HCT116 (cell line): ENCODE measurements at regions not wholly inside any gene's neighbourhood (a gene's known extent, or its start where the extent isn't known, plus 50 kb on each side); places are given as distances from the start of the nearest gene placed in this dataset.

Experiments used
- ATAC-seq: fragments of 200-7000 bp; cut with Tn5 transposase; 2 replicates; pipeline ENCODE4 v1.9.1; 2020; ENCODE audit warnings: mild to moderate bottlenecking, moderate library complexity
- BruUV-seq: library from RNA; stranded (reverse); fragments of 400-500 nt; replicated peaks from 2 replicates; lab custom pipeline; 2021; lab: Mats Ljungman, UMichigan
- CTCF ChIA-PET: fragments of 300-600 bp; sonication (Branson Sonifier 250); formaldehyde crosslinking; loops from one replicate; lab custom pipeline; 2021; ENCODE audit warnings: antibody characterized with exemption; lab: Charles Lee
- POLR2A ChIA-PET: fragments of 300-600, 350-600 bp; sonication (Branson Sonifier 250); formaldehyde crosslinking; loops from one replicate; lab custom pipeline; 2021; ENCODE audit warnings: antibody characterized with exemption; lab: Charles Lee
- RAD21 ChIA-PET, 2 experiments: fragments of 300-600 bp; sonication (Branson Sonifier 250); formaldehyde crosslinking; loops; one replicate each; lab custom pipeline; 2023; ENCODE audit warnings: low total read pairs in 2 of 2; ENCODE audit not compliant: uncharacterized antibody in 2 of 2, unreplicated experiment in 2 of 2, low non-redundant PET in 1 of 2; lab: Charles Lee
- DNase-seq: peaks from one replicate; pipeline ENCODE4 v3.0.0-alpha.2; 2010; ENCODE audit warnings: low read depth, low spot score
- H2AFZ ChIP-seq: fragments of 200-600 bp; shearing (Covaris generic), sonication (generic); 2 replicates; pipeline ENCODE4 v1.6.1; 2017; ENCODE audit warnings: low read depth, mixed run types, mixed read lengths, antibody characterized with exemption, low read length; ENCODE audit not compliant: poor library complexity, severe bottlenecking
- H3K27ac ChIP-seq: 2 replicates; pipeline ENCODE4 v1.5.1; 2012; ENCODE audit warnings: low read depth, low read length
- H3K27me3 ChIP-seq: fragments of 200-600 bp; sonication (generic); 2 replicates; pipeline ENCODE4 v1.6.1; 2016; ENCODE audit warnings: mixed run types, low read length, mixed read lengths; ENCODE audit not compliant: insufficient read depth
- H3K36me3 ChIP-seq, 2 experiments: fragments of 200-500 bp in 1 of 2; fragments of 200-600 bp in 1 of 2; sonication (Bioruptor generic) in 1 of 2; sonication (generic) in 1 of 2; 2 replicates each; pipeline versions ENCODE4 v1.5.1 to v1.6.1; 2014 to 2016; ENCODE audit warnings: low read length in 2 of 2, inconsistent platforms in 1 of 2, mixed read lengths in 1 of 2, mixed run types in 1 of 2; ENCODE audit not compliant: insufficient read depth in 2 of 2, control insufficient read depth in 1 of 2
- H3K4me1 ChIP-seq, 2 experiments: fragments of 200-600 bp in 1 of 2; sonication (generic) in 1 of 2; 2 replicates each; pipeline versions ENCODE4 v1.5.1 to v1.6.1; 2012 to 2017; ENCODE audit warnings: low read length in 2 of 2, inconsistent platforms in 1 of 2, mild to moderate bottlenecking in 1 of 2, mixed read lengths in 1 of 2, mixed run types in 1 of 2, moderate library complexity in 1 of 2; ENCODE audit not compliant: insufficient read depth in 2 of 2, control insufficient read depth in 1 of 2
- H3K4me2 ChIP-seq: fragments of 200-600 bp; sonication (generic); 2 replicates; pipeline ENCODE4 v1.6.1; 2017; ENCODE audit warnings: mixed run types, low read length, mixed read lengths
- H3K4me3 ChIP-seq, 2 experiments: fragments of 200-600 bp in 1 of 2; sonication (generic) in 1 of 2; replicated peaks in 1 of 2; 2 replicates each; pipeline ENCODE4 v1.5.1; 2011 to 2016; ENCODE audit warnings: low read length in 2 of 2, control low read depth in 1 of 2, low read depth in 1 of 2, mild to moderate bottlenecking in 1 of 2, mixed read lengths in 1 of 2, mixed run types in 1 of 2
- H3K79me2 ChIP-seq: fragments of 200-600 bp; sonication (generic); 2 replicates; pipeline ENCODE4 v1.6.1; 2017; ENCODE audit warnings: mild to moderate bottlenecking, mixed run types, low read length, moderate library complexity, mixed read lengths; ENCODE audit not compliant: insufficient read depth
- H3K9ac ChIP-seq: fragments of 200-600 bp; sonication (generic); 2 replicates; pipeline ENCODE4 v1.6.1; 2016; ENCODE audit warnings: low read length, mixed read lengths
- H3K9me2 ChIP-seq: fragments of 200-600 bp; sonication (generic), shearing (Covaris generic); 2 replicates; pipeline ENCODE4 v1.6.1; 2017; ENCODE audit warnings: mixed run types, mild to moderate bottlenecking, moderate library complexity; ENCODE audit not compliant: insufficient read depth
- H3K9me3 ChIP-seq, 2 experiments: fragments of 200-500 bp in 1 of 2; fragments of 200-600 bp in 1 of 2; sonication (Bioruptor generic) in 1 of 2; sonication (generic) in 1 of 2; 2 replicates each; pipeline ENCODE4 v1.6.1; 2014 to 2017; ENCODE audit warnings: low read length in 2 of 2, mixed read lengths in 2 of 2, inconsistent platforms in 1 of 2, low read depth in 1 of 2, mild to moderate bottlenecking in 1 of 2, mixed run types in 1 of 2, moderate library complexity in 1 of 2; ENCODE audit not compliant: control insufficient read depth in 1 of 2, insufficient read depth in 1 of 2
- H4K20me1 ChIP-seq: fragments of 200-600 bp; sonication (generic), shearing (Covaris generic); 2 replicates; pipeline ENCODE4 v1.6.1; 2017; ENCODE audit warnings: mixed run types, mild to moderate bottlenecking, moderate library complexity; ENCODE audit not compliant: insufficient read depth
- CEBPB ChIP-seq: IDR thresholded peaks from 2 replicates; pipeline ENCODE4 v1.6.1; 2012; ENCODE audit warnings: low read depth
- EZH2phosphoT487 ChIP-seq: fragments of 200-600 bp; IDR thresholded peaks from 2 replicates; pipeline ENCODE4 v1.6.1; 2018; ENCODE audit warnings: antibody characterized with exemption, borderline replicate concordance
- FOSL1 ChIP-seq: IDR thresholded peaks from 2 replicates; pipeline ENCODE4 v1.6.1; 2012; ENCODE audit warnings: low read depth
- JUND ChIP-seq: IDR thresholded peaks from 2 replicates; pipeline ENCODE4 v1.6.1; 2012
- POLR2A ChIP-seq: IDR thresholded peaks from 2 replicates; pipeline ENCODE4 v1.7.0; 2011; ENCODE audit warnings: borderline replicate concordance; ENCODE audit not compliant: insufficient read depth, insufficient read length; ENCODE audit errors: extremely low read depth
- SIN3A ChIP-seq: IDR thresholded peaks from 2 replicates; pipeline ENCODE4 v1.6.1; 2012; ENCODE audit warnings: low read depth
- SRF ChIP-seq: IDR thresholded peaks from 2 replicates; pipeline ENCODE4 v1.6.1; 2012; ENCODE audit warnings: low read depth
- TCF7L2 ChIP-seq: IDR thresholded peaks from 2 replicates; pipeline ENCODE4 v1.7.0; 2011; ENCODE audit warnings: borderline replicate concordance, inconsistent platforms; ENCODE audit not compliant: insufficient read depth, insufficient read length; ENCODE audit errors: extremely low read depth
- YY1 ChIP-seq: IDR thresholded peaks from 2 replicates; pipeline ENCODE4 v1.6.1; 2011; ENCODE audit warnings: low read length, low read depth, moderate library complexity, mild to moderate bottlenecking; ENCODE audit not compliant: insufficient replicate concordance; ENCODE audit errors: extremely low read depth
- ZFX ChIP-seq: fragments of 450-650 bp; IDR thresholded peaks from 2 replicates; pipeline ENCODE4 v1.6.1; 2017
- ZNF274 ChIP-seq: fragments of 200-500 bp; sonication (Bioruptor generic); IDR thresholded peaks from 2 replicates; pipeline ENCODE4 v1.6.1; 2014; ENCODE audit warnings: mild to moderate bottlenecking, low read depth, low read length, inconsistent platforms
- intact Hi-C: fragments of 100-400 bp; cut with micrococcal nuclease; formaldehyde crosslinking; loops from 2 replicates; pipeline ENCODE4 v1.10.0; 2022
- TF ChIP-seq, protein P1 (sequence below), 3 experiments: fragments of 200-600 bp in 1 of 3; sonication (generic) in 1 of 3; IDR thresholded peaks in 2 of 3; conservative IDR thresholded peaks in 1 of 3; 2 replicates each; pipeline ENCODE4 v1.5.1; 2012 to 2017; ENCODE audit warnings: low read depth in 2 of 3, low read length in 2 of 3, antibody characterized with exemption in 1 of 3, borderline replicate concordance in 1 of 3, control low read depth in 1 of 3, mild to moderate bottlenecking in 1 of 3, mixed read lengths in 1 of 3, mixed run types in 1 of 3, moderate library complexity in 1 of 3; ENCODE audit not compliant: insufficient read depth in 1 of 3
- TF ChIP-seq, protein P2 (sequence below): IDR thresholded peaks from 2 replicates; pipeline ENCODE4 v1.6.1; 2012
- TF ChIP-seq, protein P3 (sequence below): IDR thresholded peaks from 2 replicates; pipeline ENCODE4 v1.6.1; 2012; ENCODE audit warnings: low read depth

DNA sequence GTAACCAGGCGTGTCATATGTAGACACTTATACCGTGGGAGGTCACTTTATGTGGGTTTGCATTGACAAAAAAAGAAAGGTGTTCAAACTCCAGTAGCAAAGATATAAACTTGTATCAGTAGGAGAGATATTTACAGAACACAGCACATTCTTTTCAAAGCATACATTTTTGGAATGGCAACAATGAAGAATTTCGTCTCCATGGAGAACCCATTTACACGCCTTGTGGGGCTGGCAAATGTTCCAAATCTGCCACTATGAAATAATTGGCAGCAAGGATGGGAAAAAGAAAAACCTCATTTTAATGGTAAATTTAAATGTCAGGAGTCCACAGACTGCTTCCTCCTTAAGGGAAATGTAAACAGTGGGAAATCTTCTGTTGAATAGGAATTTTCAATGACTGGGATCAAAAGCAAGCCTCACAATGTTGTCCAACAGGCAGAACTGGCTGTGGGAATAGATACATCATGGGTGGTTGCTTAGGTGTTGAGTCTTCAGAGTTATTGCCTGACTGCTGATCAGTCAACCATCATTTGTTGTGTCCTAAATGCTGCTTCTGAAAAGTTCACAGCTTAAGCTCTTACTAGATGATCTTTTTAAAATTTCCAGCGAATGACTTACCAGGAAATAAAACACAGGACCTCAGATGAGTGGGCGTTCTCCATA lies 256.6 kb upstream of the SEMA3C start:
- Histone ChIP-seq H3K79me2 (no peaks in the 10 kb centered on the region), H3K27me3 (no peaks in the 10 kb centered on the region), H4K20me1 (no peaks in the 10 kb centered on the region), H3K27ac (no peak overlapping the region), H3K4me3 (no peak overlapping the region), H3K9me2 (no peaks in the 10 kb centered on the region), H3K4me1 (peaks cover 2 to 7% of the 10 kb centered on the region in 2 experiments; a peak in 1 of 4 replicates), H2AFZ (peak overlapping the region; percentile 54), H3K4me2 (no peak overlapping the region), H3K9me3 (no peaks in the 10 kb centered on the region), H3K9ac (no peak overlapping the region), H3K36me3 (no peaks in the 10 kb centered on the region)
- intact Hi-C loops = no loop called here
- TF ChIP-seq FOSL1 (no peak), ZNF274 (no peak)
- ChIA-PET RAD21 (no interaction called here), CTCF (no interaction called here), POLR2A (no interaction called here)
- BruUV-seq = no TSS peak
- no peak for ATAC-seq
- no peak for DNase-seq

DNA sequence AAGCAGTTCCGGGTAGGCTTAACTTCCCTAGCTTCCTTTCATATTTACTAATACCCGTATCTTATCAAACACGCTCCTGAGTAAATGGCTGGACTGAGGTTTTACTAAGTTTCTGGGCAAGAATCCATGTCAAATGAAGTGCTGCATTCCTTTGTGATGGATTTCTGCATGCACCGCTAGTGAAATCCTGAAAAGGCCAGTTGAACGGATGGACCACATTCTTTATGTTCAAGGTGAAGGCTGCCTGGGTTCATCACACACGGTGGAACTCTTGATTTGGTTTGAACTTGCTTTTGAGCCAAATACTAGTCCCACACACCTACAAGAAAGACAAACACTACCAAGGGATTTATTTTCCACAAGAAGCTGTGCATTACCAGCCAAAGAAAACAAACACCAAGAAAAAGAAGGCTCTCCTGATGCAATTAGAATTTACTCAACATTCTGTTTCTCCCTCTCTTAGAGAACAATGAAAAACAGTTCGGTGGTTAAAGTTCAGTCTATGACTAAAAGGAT lies 255.0 kb upstream of the SEMA3C start:
- Histone ChIP-seq H3K27ac (no peak overlapping the region), H3K36me3 (no peaks in the 10 kb centered on the region), H3K9me3 (no peaks in the 10 kb centered on the region), H3K27me3 (no peaks in the 10 kb centered on the region), H2AFZ (peak overlapping the region; percentile 63), H3K4me2 (no peak overlapping the region), H3K79me2 (no peaks in the 10 kb centered on the region), H3K9ac (no peak overlapping the region), H3K9me2 (no peaks in the 10 kb centered on the region), H4K20me1 (no peaks in the 10 kb centered on the region), H3K4me1 (peaks cover 2 to 7% of the 10 kb centered on the region in 2 experiments; a peak in 1 of 4 replicates), H3K4me3 (no peak overlapping the region)
- ChIA-PET CTCF (no interaction called here), POLR2A (no interaction called here), RAD21 (interaction anchor here in 1 of 2 experiments (0.6 kb wide), 1 partner anchor 22 kb away, joined by 4 read pairs; no protein-coding TSS in a partner anchor)
- intact Hi-C loops = no loop called here
- ATAC-seq = no peak
- DNase-seq = no peak
- BruUV-seq = no TSS peak
- TF ChIP-seq SIN3A (no peak), ZFX (no peak), YY1 (no peak), ZNF274 (no peak), CEBPB (no peak), SRF (no peak), TCF7L2 (no peak), POLR2A (no peak), EZH2phosphoT487 (no peak), JUND (no peak)
- TF ChIP-seq, protein P1, sequence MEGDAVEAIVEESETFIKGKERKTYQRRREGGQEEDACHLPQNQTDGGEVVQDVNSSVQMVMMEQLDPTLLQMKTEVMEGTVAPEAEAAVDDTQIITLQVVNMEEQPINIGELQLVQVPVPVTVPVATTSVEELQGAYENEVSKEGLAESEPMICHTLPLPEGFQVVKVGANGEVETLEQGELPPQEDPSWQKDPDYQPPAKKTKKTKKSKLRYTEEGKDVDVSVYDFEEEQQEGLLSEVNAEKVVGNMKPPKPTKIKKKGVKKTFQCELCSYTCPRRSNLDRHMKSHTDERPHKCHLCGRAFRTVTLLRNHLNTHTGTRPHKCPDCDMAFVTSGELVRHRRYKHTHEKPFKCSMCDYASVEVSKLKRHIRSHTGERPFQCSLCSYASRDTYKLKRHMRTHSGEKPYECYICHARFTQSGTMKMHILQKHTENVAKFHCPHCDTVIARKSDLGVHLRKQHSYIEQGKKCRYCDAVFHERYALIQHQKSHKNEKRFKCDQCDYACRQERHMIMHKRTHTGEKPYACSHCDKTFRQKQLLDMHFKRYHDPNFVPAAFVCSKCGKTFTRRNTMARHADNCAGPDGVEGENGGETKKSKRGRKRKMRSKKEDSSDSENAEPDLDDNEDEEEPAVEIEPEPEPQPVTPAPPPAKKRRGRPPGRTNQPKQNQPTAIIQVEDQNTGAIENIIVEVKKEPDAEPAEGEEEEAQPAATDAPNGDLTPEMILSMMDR (IDR thresholded peaks at IDR 0.05 in 2 of 3, conservative IDR thresholded peaks at IDR 0.05 in 1 of 3; ENCODE audit: borderline replicate concordance in 1 of 3, insufficient read depth in 1 of 3, low read depth in 2 of 3, low read length in 2 of 3) = no peak
- TF ChIP-seq, protein P2, sequence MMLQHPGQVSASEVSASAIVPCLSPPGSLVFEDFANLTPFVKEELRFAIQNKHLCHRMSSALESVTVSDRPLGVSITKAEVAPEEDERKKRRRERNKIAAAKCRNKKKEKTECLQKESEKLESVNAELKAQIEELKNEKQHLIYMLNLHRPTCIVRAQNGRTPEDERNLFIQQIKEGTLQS = no peak
- TF ChIP-seq, protein P3, sequence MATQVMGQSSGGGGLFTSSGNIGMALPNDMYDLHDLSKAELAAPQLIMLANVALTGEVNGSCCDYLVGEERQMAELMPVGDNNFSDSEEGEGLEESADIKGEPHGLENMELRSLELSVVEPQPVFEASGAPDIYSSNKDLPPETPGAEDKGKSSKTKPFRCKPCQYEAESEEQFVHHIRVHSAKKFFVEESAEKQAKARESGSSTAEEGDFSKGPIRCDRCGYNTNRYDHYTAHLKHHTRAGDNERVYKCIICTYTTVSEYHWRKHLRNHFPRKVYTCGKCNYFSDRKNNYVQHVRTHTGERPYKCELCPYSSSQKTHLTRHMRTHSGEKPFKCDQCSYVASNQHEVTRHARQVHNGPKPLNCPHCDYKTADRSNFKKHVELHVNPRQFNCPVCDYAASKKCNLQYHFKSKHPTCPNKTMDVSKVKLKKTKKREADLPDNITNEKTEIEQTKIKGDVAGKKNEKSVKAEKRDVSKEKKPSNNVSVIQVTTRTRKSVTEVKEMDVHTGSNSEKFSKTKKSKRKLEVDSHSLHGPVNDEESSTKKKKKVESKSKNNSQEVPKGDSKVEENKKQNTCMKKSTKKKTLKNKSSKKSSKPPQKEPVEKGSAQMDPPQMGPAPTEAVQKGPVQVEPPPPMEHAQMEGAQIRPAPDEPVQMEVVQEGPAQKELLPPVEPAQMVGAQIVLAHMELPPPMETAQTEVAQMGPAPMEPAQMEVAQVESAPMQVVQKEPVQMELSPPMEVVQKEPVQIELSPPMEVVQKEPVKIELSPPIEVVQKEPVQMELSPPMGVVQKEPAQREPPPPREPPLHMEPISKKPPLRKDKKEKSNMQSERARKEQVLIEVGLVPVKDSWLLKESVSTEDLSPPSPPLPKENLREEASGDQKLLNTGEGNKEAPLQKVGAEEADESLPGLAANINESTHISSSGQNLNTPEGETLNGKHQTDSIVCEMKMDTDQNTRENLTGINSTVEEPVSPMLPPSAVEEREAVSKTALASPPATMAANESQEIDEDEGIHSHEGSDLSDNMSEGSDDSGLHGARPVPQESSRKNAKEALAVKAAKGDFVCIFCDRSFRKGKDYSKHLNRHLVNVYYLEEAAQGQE = no peak
